ENCODE measurements at regions not wholly inside any gene's neighbourhood (a gene's known extent, or its start where the extent isn't known, plus 50 kb on each side); places are given as distances from the start of the nearest gene placed in this dataset.

DNA sequence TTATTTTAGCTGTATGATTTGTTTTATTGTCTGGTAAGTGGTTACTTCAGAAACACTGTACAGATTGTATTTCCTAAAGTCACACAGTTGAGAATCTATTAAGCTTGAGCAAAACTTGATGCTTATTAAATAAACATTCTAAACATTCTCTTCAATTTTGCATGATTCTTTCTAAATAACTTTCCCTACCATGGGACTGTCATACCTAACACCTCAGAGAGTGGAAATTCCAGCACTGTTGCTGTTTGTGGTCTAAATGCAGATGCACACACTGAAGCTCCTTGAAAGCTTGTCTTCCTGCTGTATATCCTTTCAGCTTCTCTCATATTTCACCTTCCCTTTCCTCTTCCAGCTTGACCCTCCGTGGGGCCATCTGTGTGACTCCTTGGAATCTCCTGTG is 392.0 kb downstream of the LRIG3 start:
- 0% methylated on average over 1 of the region's 1 CpG for WGBS, 5 donors

DNA sequence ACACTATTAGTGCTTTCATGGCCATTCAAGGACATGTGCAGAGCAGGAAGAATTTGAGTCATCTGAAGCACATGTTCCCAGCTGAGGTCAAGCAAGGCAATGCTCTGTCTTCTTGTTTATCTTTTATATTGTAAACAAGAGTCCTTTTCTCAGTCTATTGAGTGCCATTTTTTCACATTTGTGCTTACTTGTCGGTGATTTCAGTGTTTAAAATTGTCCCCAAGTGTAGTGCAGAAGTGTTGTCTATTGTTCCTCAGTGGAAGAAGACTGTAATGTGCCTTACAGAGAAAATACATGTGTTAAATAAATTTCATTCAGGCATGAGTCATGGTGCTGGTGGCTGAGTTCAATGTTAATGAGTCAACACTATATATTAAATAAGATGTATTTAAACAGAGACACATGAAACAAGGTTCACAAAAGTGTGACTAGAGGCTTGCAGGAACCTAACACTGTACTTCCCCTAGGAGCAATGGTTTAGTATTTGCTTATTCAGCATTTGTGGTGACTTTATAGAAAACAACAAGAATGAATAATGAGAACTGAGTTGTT is 391.1 kb downstream of the LRIG3 start:
- Histone ChIP-seq H3K9me3 (no peaks in the 10 kb centered on the region), H3K27me3 (replicated peaks in 1 of 7) (no peaks in the 10 kb centered on the region), H3K4me3 (no peak overlapping the region), H3K27ac (no peak overlapping the region), H3K36me3 (no peaks in the 10 kb centered on the region), H3K4me1 (no peaks in the 10 kb centered on the region)
- WGBS, 5 donors = 56 to 74% (median 59%) methylated on average over 1 of the region's 1 CpG
- TF ChIP-seq POLR2A (IDR thresholded peaks at IDR 0.05) (no peak), POLR2AphosphoS5 (IDR thresholded peaks at IDR 0.05) (no peak)
- TF ChIP-seq, protein P1, sequence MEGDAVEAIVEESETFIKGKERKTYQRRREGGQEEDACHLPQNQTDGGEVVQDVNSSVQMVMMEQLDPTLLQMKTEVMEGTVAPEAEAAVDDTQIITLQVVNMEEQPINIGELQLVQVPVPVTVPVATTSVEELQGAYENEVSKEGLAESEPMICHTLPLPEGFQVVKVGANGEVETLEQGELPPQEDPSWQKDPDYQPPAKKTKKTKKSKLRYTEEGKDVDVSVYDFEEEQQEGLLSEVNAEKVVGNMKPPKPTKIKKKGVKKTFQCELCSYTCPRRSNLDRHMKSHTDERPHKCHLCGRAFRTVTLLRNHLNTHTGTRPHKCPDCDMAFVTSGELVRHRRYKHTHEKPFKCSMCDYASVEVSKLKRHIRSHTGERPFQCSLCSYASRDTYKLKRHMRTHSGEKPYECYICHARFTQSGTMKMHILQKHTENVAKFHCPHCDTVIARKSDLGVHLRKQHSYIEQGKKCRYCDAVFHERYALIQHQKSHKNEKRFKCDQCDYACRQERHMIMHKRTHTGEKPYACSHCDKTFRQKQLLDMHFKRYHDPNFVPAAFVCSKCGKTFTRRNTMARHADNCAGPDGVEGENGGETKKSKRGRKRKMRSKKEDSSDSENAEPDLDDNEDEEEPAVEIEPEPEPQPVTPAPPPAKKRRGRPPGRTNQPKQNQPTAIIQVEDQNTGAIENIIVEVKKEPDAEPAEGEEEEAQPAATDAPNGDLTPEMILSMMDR (IDR thresholded peaks at IDR 0.05 in 8 of 11, conservative IDR thresholded peaks at IDR 0.05 in 3 of 11) = no peak
- intact Hi-C loops (cut with DNase I; ENCODE audit: low total_unique reads) = no loop called here
- DNase-seq = no peak

More for the DNA sequence above, 392.0 kb downstream of the LRIG3 start:
- DNase-seq = no peak
- H3K4me3 ChIP-seq = no peak overlapping the region
- H3K9me3 ChIP-seq = no peaks in the 10 kb centered on the region
- no peak overlapping the region for H3K27ac ChIP-seq
- no peaks in the 10 kb centered on the region for H3K27me3 ChIP-seq (replicated peaks in 1 of 7)
- no peak for TF ChIP-seq POLR2A (IDR thresholded peaks at IDR 0.05)
- no peaks in the 10 kb centered on the region for H3K4me1 ChIP-seq
- H3K36me3 ChIP-seq = no peaks in the 10 kb centered on the region
- intact Hi-C loops (cut with DNase I; ENCODE audit: low total_unique reads) = no loop called here

DNA sequence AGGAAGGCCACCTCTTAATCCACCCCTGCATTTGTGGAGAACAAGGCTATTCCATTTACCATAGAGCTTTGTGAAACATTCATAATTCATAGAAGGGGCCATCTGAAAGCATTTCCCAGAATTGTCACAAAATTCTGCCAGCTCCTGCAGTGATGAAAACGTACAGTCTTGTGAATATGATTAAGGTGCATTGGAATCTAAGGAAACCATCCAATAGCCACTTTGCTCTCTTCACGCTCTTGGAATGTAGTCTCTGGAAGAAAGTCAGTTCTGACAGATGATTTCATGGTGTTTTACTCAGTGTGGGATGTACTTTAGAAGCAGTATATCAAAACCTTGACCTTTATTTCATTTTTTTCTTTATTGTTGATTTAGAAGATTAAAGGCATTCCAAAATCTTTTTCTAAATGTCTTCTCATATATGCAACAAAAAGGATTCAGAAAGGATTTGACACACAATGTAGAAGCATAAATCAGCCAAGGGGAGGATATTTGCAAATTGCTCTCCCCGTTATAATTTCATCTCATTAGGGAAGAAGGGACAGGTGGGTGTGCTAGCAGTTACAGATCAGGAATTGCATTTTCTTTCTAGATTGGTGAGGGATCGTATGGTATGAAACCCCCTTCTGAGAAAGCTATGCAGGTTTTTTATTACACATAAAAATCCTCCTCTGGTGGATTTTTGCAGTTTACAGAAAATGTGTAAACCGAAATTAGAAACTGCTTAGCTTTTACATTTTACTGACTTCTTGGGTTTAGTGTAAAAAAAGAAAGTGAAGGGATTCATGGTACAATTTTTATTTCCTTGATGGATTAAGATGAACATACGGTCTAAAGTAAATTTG is 390.2 kb downstream of the LRIG3 start:
- intact Hi-C loops (cut with DNase I; ENCODE audit: low total_unique reads) = no loop called here
- H3K27me3 ChIP-seq (replicated peaks in 1 of 7) = no peaks in the 10 kb centered on the region
- DNase-seq = no peak
- WGBS, 5 donors = 67 to 84% (median 77%) methylated on average over 6 of the region's 6 CpGs
- no peaks in the 10 kb centered on the region for H3K9me3 ChIP-seq
- no peaks in the 10 kb centered on the region for H3K36me3 ChIP-seq
- TF ChIP-seq POLR2AphosphoS5 (IDR thresholded peaks at IDR 0.05) = no peak
- TF ChIP-seq POLR2A (IDR thresholded peaks at IDR 0.05) = no peak
- TF ChIP-seq, protein P1 (IDR thresholded peaks at IDR 0.05 in 8 of 11, conservative IDR thresholded peaks at IDR 0.05 in 3 of 11) = no peak
- no peak overlapping the region for H3K4me3 ChIP-seq
- H3K27ac ChIP-seq = no peak overlapping the region
- no peaks in the 10 kb centered on the region for H3K4me1 ChIP-seq

DNA sequence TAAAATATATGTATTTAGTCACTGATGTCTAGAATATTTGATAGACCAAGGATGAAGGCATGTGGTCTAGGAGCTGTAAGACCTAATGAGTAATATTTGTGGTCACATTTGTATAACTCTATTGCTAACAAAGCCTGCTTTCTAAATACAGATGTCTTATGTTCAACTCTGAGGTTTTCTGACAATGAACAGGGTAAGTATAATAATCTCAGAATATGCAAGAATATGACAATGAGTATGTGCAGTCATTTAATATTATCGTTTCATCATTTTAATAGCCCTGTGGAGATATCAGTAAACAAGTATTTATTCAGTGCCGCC is 389.6 kb downstream of the LRIG3 start:
- Histone ChIP-seq H3K27ac (no peak overlapping the region), H3K27me3 (replicated peaks in 1 of 7) (no peaks in the 10 kb centered on the region), H3K36me3 (no peaks in the 10 kb centered on the region), H3K4me3 (no peak overlapping the region), H3K4me1 (no peaks in the 10 kb centered on the region), H3K9me3 (no peaks in the 10 kb centered on the region)
- TF ChIP-seq, protein P1 (IDR thresholded peaks at IDR 0.05 in 8 of 11, conservative IDR thresholded peaks at IDR 0.05 in 3 of 11) = no peak
- no peak for TF ChIP-seq POLR2AphosphoS5 (IDR thresholded peaks at IDR 0.05)
- no peak for TF ChIP-seq POLR2A (IDR thresholded peaks at IDR 0.05)
- intact Hi-C loops (cut with DNase I; ENCODE audit: low total_unique reads) = no loop called here
- WGBS, 5 donors = 81 to 93% (median 85%) methylated on average over 2 of the region's 2 CpGs
- no peak for DNase-seq

Measured in spleen (tissue), 11 donors.